Natural killer cell (primary cell): ENCODE measurements at regions not wholly inside any gene's neighbourhood (a gene's known extent, or its start where the extent isn't known, plus 50 kb on each side); places are given as distances from the start of the nearest gene placed in this dataset.

ENCODE experiments used
- ATAC-seq, 3 donors: fragments of 150-1000 bp in 2 of 3; fragments of 200-7000 bp in 1 of 3; cut with Tn5 transposase; 1 replicate in 1 of 3; 2 replicates in 2 of 3; pipeline ENCODE4 v1.10.0; 2021; ENCODE audit warnings: mild to moderate bottlenecking in 2 of 3, moderate library complexity in 2 of 3
- DNase-seq, 2 donors: peaks; one replicate each; pipeline versions ENCODE4 v3.0.0 to v3.0.0-alpha.2; 2013 to 2021; ENCODE audit warnings: mixed read lengths in 1 of 2
- H3K27ac ChIP-seq: one replicate; pipeline ENCODE4 v1.5.1; 2013; ENCODE audit warnings: mild to moderate bottlenecking, low read length
- H3K27me3 ChIP-seq: one replicate; pipeline ENCODE4 v1.6.1; 2013; ENCODE audit warnings: low read length; ENCODE audit not compliant: control insufficient read depth, insufficient read depth
- H3K36me3 ChIP-seq: one replicate; pipeline ENCODE4 v1.6.1; 2013; ENCODE audit warnings: low read length; ENCODE audit not compliant: control insufficient read depth, insufficient read depth
- H3K4me1 ChIP-seq: one replicate; pipeline ENCODE4 v1.6.1; 2013; ENCODE audit warnings: low read length; ENCODE audit not compliant: control insufficient read depth, insufficient read depth
- H3K4me3 ChIP-seq: one replicate; pipeline ENCODE4 v1.5.1; 2013; ENCODE audit warnings: low read length
- H3K9me3 ChIP-seq: one replicate; pipeline ENCODE4 v1.6.1; 2013; ENCODE audit warnings: low read length; ENCODE audit not compliant: control insufficient read depth, insufficient read depth
- H3K27ac Mint-ChIP-seq, 2 donors: one replicate each; pipeline ENCODE4 v1.8.0; 2022; ENCODE audit warnings: mild to moderate bottlenecking in 2 of 2, mixed read lengths in 2 of 2, moderate library complexity in 1 of 2
- H3K27me3 Mint-ChIP-seq, 2 donors: one replicate each; pipeline ENCODE4 v1.8.0; 2022; ENCODE audit warnings: low read depth in 2 of 2, mixed read lengths in 2 of 2
- H3K36me3 Mint-ChIP-seq: one replicate; pipeline ENCODE4 v1.8.0; 2022; ENCODE audit warnings: mixed read lengths
- H3K4me1 Mint-ChIP-seq, 2 donors: one replicate each; pipeline ENCODE4 v1.8.0; 2022; ENCODE audit warnings: mixed read lengths in 2 of 2
- H3K4me3 Mint-ChIP-seq: one replicate; pipeline ENCODE4 v1.8.0; 2022; ENCODE audit warnings: mild to moderate bottlenecking, moderate library complexity, mixed read lengths
- H3K9me3 Mint-ChIP-seq, 2 donors: one replicate each; pipeline ENCODE4 v1.8.0; 2022; ENCODE audit warnings: mixed read lengths in 2 of 2
- CTCF ChIP-seq: fragments of 200-600 bp; IDR thresholded peaks from one replicate; pipeline ENCODE4 v1.8.0; 2022; ENCODE audit warnings: antibody characterized with exemption
- WGBS: methylation state at CpG from one replicate; pipeline ENCODE4 v1.1.7; 2013; ENCODE audit warnings: missing lambda C conversion rate; ENCODE audit not compliant: insufficient coverage; 5-methylcytosine and 5-hydroxymethylcytosine counted together
- intact Hi-C: fragments of 100-400 bp; cut with micrococcal nuclease; formaldehyde crosslinking; loops from one replicate; pipeline ENCODE4 v1.14.2; 2022

DNA sequence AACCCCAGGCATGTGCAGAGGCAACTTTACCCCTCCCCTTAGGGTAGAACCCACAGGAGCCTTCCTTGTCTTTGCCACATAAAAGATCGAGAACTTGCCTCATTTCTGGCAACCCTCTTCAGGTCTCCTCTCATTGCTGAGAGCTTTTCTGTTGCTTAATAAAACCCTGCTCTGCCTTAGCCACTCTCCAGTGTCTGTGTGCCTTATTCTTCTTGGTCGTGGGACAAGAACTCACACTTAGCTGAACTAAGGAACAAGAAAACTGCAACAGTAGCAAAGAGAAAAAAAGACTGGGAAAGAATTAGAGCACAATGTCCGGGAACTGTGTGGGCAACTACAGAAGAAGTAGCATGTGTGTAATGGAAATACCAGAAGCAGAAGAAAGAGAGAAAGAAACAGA, 56.2 kb upstream of the SMIM21 start:
- H3K4me3 Mint-ChIP-seq = no peak overlapping the region
- no peak for DNase-seq
- no peaks in the 10 kb centered on the region for H3K4me1 Mint-ChIP-seq
- H3K36me3 Mint-ChIP-seq = no peaks in the 10 kb centered on the region
- TF ChIP-seq CTCF = no peak
- ATAC-seq = no peak
- Histone ChIP-seq H3K36me3 (no peaks in the 10 kb centered on the region), H3K27ac (no peak overlapping the region), H3K4me1 (no peaks in the 10 kb centered on the region), H3K27me3 (peaks cover 4% of the 10 kb centered on the region), H3K9me3 (peaks cover 4% of the 10 kb centered on the region), H3K4me3 (no peak overlapping the region)
- no peaks in the 10 kb centered on the region for H3K9me3 Mint-ChIP-seq
- intact Hi-C loops = no loop called here
- 81% methylated on average over 3 of the region's 3 CpGs for WGBS
- H3K27ac Mint-ChIP-seq = no peak overlapping the region
- peaks cover 11 to 61% of the 10 kb centered on the region in 2 donors for H3K27me3 Mint-ChIP-seq

DNA sequence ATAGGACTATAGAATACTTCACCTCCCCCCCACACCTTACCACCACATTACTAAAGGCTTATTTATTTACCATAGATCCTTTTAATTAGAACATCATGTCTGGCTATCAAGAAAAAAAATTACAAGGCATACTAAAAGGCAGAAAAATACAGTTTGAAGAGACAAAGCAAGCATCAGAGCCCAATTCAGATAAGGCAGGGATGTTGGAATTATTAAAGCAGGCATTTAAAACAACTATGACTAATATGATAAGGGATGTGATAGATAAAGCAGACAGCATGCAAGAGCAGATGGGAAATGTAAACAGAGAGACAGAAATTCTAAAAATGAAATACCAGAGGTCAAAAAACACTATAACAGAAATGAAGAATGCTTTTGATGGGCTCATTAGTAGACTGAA, 55.4 kb upstream of the SMIM21 start:
- intact Hi-C loops = no loop called here
- Mint-ChIP-seq H3K4me3 (no peak overlapping the region), H3K27ac (no peak overlapping the region), H3K9me3 (no peaks in the 10 kb centered on the region), H3K4me1 (no peaks in the 10 kb centered on the region), H3K36me3 (no peaks in the 10 kb centered on the region), H3K27me3 (peaks cover 9 to 59% of the 10 kb centered on the region in 2 donors)
- Histone ChIP-seq H3K27ac (no peak overlapping the region), H3K27me3 (peaks cover 4% of the 10 kb centered on the region), H3K36me3 (no peaks in the 10 kb centered on the region), H3K4me1 (no peaks in the 10 kb centered on the region), H3K9me3 (peaks cover 4% of the 10 kb centered on the region), H3K4me3 (no peak overlapping the region)
- no peak for DNase-seq
- ATAC-seq = no peak
- no peak for TF ChIP-seq CTCF

GRCh38 chr18:75480487-75480886, 53.0 kb upstream of the SMIM21 start:
- H3K36me3 Mint-ChIP-seq = no peaks in the 10 kb centered on the region
- peaks cover 4% of the 10 kb centered on the region for H3K9me3 ChIP-seq
- no peaks in the 10 kb centered on the region for H3K4me1 ChIP-seq
- no peaks in the 10 kb centered on the region for H3K4me1 Mint-ChIP-seq
- H3K27me3 ChIP-seq = peaks cover 4% of the 10 kb centered on the region
- no peak overlapping the region for H3K27ac Mint-ChIP-seq
- H3K9me3 Mint-ChIP-seq = no peaks in the 10 kb centered on the region
- H3K4me3 Mint-ChIP-seq = no peak overlapping the region
- no peak for DNase-seq
- H3K27me3 Mint-ChIP-seq = peaks cover 5 to 53% of the 10 kb centered on the region in 2 donors
- TF ChIP-seq CTCF = no peak
- H3K4me3 ChIP-seq = no peak overlapping the region
- WGBS = 100% methylated on average over 2 of the region's 2 CpGs
- intact Hi-C loops = no loop called here
- H3K27ac ChIP-seq = no peak overlapping the region
- ATAC-seq = no peak
- H3K36me3 ChIP-seq = no peaks in the 10 kb centered on the region
